Heart right ventricle (tissue), 16 donors: ENCODE measurements at regions not wholly inside any gene's neighbourhood (a gene's known extent, or its start where the extent isn't known, plus 50 kb on each side); places are given as distances from the start of the nearest gene placed in this dataset.

ENCODE experiments used
- ATAC-seq, 8 donors: fragments of 200-7000 bp; cut with Tn5 transposase; one replicate each; pipeline ENCODE4 v1.9.1; 2020; ENCODE audit warnings: mild to moderate bottlenecking in 8 of 8, moderate library complexity in 8 of 8, moderate number of reproducible peaks in 1 of 8
- DNase-seq, 2 donors: peaks; one replicate each; pipeline ENCODE4 v3.0.0-alpha.2; 2020
- H3K27ac ChIP-seq, 10 donors: fragments of 200-600 bp; sonication (generic) in 2 of 10; one replicate each; pipeline versions ENCODE4 v1.5.0 to v1.8.0; 2020 to 2022; ENCODE audit warnings: mild to moderate bottlenecking in 3 of 10
- H3K27me3 ChIP-seq, 7 donors: fragments of 200-600 bp; one replicate each; pipeline ENCODE4 v1.8.0; 2021 to 2022; ENCODE audit warnings: mild to moderate bottlenecking in 2 of 7
- H3K36me3 ChIP-seq, 9 donors: fragments of 200-600 bp; sonication (generic) in 1 of 9; one replicate each; pipeline versions ENCODE4 v1.5.0 to v1.8.0; 2020 to 2022; ENCODE audit warnings: mild to moderate bottlenecking in 2 of 9
- H3K4me1 ChIP-seq, 9 donors: fragments of 200-600 bp; sonication (generic) in 1 of 9; one replicate each; pipeline versions ENCODE4 v1.5.0 to v1.8.0; 2020 to 2022; ENCODE audit warnings: mild to moderate bottlenecking in 4 of 9
- H3K4me3 ChIP-seq, 10 donors: fragments of 200-600 bp; sonication (generic) in 2 of 10; one replicate each; pipeline versions ENCODE4 v1.5.0 to v1.8.0; 2020 to 2022; ENCODE audit warnings: mild to moderate bottlenecking in 7 of 10, moderate library complexity in 2 of 10
- H3K9me3 ChIP-seq, 11 donors: fragments of 200-600 bp in 10 of 11; sonication (generic) in 2 of 11; one replicate each; pipeline versions ENCODE4 v1.5.0 to v1.8.0; 2013 to 2022; ENCODE audit warnings: mild to moderate bottlenecking in 2 of 11, control low read depth in 1 of 11, moderate library complexity in 1 of 11
- WGBS, 2 donors: extraction: QIAGEN DNeasy Blood & Tissue Kit; methylation state at CpG; one replicate each; pipeline ENCODE4 v1.1.7; 2013; ENCODE audit warnings: inconsistent platforms in 1 of 2; 5-methylcytosine and 5-hydroxymethylcytosine counted together
- intact Hi-C, 10 donors: fragments of 100-400 bp; cut with DNase I; formaldehyde crosslinking; loops; one replicate each; pipeline versions ENCODE4 v1.11.1 to v1.14.2; 2022
- TF ChIP-seq, protein P1 (sequence below), 9 donors: fragments of 200-600 bp; sonication (generic) in 2 of 9; IDR thresholded peaks; one replicate each; pipeline versions ENCODE4 v1.5.0 to v1.8.0; 2021 to 2022; ENCODE audit warnings: antibody characterized with exemption in 9 of 9, mild to moderate bottlenecking in 5 of 9, moderate library complexity in 1 of 9
- donor health status: Arrhythmogenic right ventricular cardiomyopathy.
- donor health status: ischemic (EF 13 %, LVEDD 7.1; RV severe dilation, severe dysfunction).
- donor health status: healthy with polysubstance abuse.
- donor health status: DM: no; HTN: yes; CAD: no.
- donor health status: DM: no; HTN: no; CAD: no.
- donor health status: ischemic (EF 25% LVEDD 6.9; RV normal size, moderate dysfunction).
- donor health status: ischemic (EF 25% LVEDD 5.7; RV mildly dilated, moderate dysfunction).
- donor health status: healthy.
- donor health status: DM: yes; HTN: yes; CAD: no.
- donor health status: Ischemic cardiomyopathy.
- donor health status: ischemic (EF 35%, LVEDD 5.7; RV mildly dilated, moderate dysfunction).
- donor health status: nonischemic (EF 11% LVEDD 7.7; RV severe dilation, severe dysfunction).
- donor health status: DM: yes; HTN: yes; CAD: no.
- donor health status: PGD.
- donor health status: ischemic (EF 29% LVEDD 5.4; RV normal size, mild dysfunction).
- donor health status: nonischemic (EF 23%, LVEDD 6.1; RV moderate dilation, normal function).

DNA sequence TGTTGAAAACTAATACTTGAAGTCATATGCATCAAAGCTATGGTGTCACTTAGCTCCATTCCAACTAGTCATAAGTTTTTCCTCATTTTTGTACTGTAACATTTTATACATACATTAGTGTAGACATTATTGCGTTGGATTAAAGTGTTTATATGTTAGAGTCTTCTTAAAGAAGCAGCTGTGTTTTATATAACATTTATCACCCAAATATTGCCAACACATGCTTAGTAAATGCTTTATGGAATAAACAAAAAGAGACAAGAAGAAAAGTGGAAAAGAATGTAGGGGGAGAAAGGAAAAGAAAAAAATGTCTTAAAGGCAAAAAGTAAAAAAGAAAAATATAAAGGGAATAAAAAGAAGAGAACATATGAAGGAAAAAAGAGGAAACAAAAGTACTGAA is 1314.3 kb upstream of the CELF4 start:
- intact Hi-C loops, result no loop called here
- Histone ChIP-seq H3K4me3 (no peak overlapping the region), H3K4me1 (no peaks in the 10 kb centered on the region), H3K27ac (no peak overlapping the region), H3K27me3 (no peaks in the 10 kb centered on the region), H3K36me3 (no peaks in the 10 kb centered on the region), H3K9me3 (peaks cover 0 to 2% (median 0%) of the 10 kb centered on the region in 11 donors)
- no peak for ATAC-seq
- TF ChIP-seq, protein P1, sequence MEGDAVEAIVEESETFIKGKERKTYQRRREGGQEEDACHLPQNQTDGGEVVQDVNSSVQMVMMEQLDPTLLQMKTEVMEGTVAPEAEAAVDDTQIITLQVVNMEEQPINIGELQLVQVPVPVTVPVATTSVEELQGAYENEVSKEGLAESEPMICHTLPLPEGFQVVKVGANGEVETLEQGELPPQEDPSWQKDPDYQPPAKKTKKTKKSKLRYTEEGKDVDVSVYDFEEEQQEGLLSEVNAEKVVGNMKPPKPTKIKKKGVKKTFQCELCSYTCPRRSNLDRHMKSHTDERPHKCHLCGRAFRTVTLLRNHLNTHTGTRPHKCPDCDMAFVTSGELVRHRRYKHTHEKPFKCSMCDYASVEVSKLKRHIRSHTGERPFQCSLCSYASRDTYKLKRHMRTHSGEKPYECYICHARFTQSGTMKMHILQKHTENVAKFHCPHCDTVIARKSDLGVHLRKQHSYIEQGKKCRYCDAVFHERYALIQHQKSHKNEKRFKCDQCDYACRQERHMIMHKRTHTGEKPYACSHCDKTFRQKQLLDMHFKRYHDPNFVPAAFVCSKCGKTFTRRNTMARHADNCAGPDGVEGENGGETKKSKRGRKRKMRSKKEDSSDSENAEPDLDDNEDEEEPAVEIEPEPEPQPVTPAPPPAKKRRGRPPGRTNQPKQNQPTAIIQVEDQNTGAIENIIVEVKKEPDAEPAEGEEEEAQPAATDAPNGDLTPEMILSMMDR (IDR thresholded peaks at IDR 0.05), result no peak
- DNase-seq, result no peak
- WGBS, 2 donors, result 83 to 89% methylated on average over 1 of the region's 1 CpG

DNA sequence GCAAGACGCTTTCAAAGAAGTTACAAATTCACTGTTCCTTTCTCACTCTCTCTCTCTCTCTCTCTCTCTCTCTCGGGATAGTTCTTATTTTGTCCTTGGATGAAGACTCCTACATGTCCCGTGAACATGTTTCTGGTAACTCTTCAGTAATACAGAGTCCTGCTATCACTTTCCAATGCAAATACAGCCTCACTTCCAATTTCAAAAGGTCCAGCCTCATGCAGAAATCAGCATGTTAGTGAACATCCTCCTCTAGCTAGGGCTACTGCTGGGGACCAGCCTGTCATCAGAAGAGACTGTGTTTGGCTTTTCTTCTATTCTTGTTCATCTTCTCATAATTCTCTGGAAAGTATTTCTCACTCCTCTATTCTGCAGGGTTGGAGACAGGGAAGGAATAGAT is 1306.7 kb upstream of the CELF4 start:
- Histone ChIP-seq H3K9me3 (no peaks in the 10 kb centered on the region), H3K27ac (no peak overlapping the region), H3K4me3 (no peak overlapping the region), H3K27me3 (no peaks in the 10 kb centered on the region), H3K4me1 (no peaks in the 10 kb centered on the region), H3K36me3 (no peaks in the 10 kb centered on the region)
- no peak for ATAC-seq
- intact Hi-C loops, result no loop called here
- DNase-seq, result no peak
- TF ChIP-seq, protein P1 (IDR thresholded peaks at IDR 0.05), result no peak
- 78 to 84% methylated on average over 3 of the region's 3 CpGs for WGBS, 2 donors

DNA sequence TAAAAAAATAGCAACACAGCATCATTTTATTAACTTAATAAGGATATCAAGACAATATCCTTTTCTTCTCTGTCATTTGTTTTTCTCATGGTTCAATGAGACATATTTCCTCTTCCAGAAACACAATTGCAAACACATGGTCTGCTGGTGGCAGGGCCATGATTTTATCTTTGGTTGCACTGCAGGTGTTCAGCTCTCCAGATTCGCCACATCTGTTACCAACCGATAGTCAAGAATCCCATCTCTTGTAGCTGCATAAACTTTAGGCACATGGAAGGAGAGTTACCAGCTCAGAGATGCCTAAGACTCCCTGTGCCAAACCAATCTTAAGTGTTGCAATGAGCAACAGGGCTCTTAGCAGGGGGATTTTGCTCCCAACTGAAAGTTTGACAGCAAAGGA is 1303.2 kb upstream of the CELF4 start:
- no peak for ATAC-seq
- H3K27ac ChIP-seq, result no peak overlapping the region
- WGBS, 2 donors, result 65 to 74% methylated on average over 2 of the region's 2 CpGs
- no peaks in the 10 kb centered on the region for H3K36me3 ChIP-seq
- DNase-seq, result no peak
- no peaks in the 10 kb centered on the region for H3K27me3 ChIP-seq
- H3K4me1 ChIP-seq, result no peaks in the 10 kb centered on the region
- H3K4me3 ChIP-seq, result no peak overlapping the region
- intact Hi-C loops, result no loop called here
- H3K9me3 ChIP-seq, result no peaks in the 10 kb centered on the region
- TF ChIP-seq, protein P1 (IDR thresholded peaks at IDR 0.05), result no peak

DNA sequence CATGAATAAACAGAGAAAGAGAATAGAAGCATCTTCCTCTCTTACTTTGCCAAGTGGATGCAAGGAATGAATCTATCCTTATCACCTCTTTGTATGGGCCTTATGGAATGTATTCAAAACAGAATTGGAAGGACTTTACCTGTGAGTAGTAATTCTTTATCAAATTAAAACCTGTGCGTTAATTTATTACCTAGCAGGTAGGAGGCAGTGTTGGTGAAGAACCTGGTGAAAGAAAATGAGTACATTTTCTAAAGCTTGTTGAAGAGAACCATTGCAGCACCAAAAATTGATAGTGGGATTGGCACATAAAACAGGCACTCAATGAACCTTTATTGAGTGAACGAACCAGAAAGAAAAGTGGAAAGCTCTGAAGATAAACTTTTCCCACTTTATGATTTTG is 1302.1 kb upstream of the CELF4 start:
- intact Hi-C loops, result no loop called here
- H3K4me1 ChIP-seq, result no peaks in the 10 kb centered on the region
- TF ChIP-seq, protein P1 (IDR thresholded peaks at IDR 0.05), result no peak
- no peak overlapping the region for H3K27ac ChIP-seq
- no peak for ATAC-seq
- H3K27me3 ChIP-seq, result no peaks in the 10 kb centered on the region
- no peak for DNase-seq
- H3K36me3 ChIP-seq, result no peaks in the 10 kb centered on the region
- H3K9me3 ChIP-seq, result no peaks in the 10 kb centered on the region
- H3K4me3 ChIP-seq, result no peak overlapping the region
- WGBS, 2 donors, result 82 to 83% methylated on average over 2 of the region's 2 CpGs

DNA sequence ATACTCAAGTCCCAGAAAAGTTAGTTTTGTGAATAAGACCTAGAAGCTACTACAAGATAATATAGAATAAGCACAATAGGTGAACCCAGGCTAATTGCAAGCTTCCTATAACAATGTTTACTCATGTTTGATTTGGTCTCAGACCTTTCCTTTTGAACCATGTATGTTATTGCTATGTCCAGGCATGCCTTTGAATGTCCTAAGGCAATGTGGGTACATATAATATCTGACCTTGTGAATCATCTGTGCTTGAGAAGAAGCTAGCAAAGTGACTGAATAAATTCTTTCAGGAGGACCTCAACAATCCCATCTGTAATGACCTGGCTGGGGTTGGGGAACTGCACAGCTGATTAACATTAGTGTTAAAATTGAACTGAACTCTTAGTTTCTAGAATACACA is 1285.9 kb upstream of the CELF4 start:
- no peak overlapping the region for H3K27ac ChIP-seq
- H3K4me1 ChIP-seq, result no peaks in the 10 kb centered on the region
- H3K9me3 ChIP-seq, result peaks cover 0 to 19% (median 5%) of the 10 kb centered on the region in 11 donors
- H3K4me3 ChIP-seq, result no peak overlapping the region
- H3K27me3 ChIP-seq, result no peaks in the 10 kb centered on the region
- no peaks in the 10 kb centered on the region for H3K36me3 ChIP-seq
- intact Hi-C loops, result no loop called here
- ATAC-seq, result no peak
- TF ChIP-seq, protein P1 (IDR thresholded peaks at IDR 0.05), result no peak
- DNase-seq, result no peak
